ENCODE measurements at regions not wholly inside any gene's neighbourhood (a gene's known extent, or its start where the extent isn't known, plus 50 kb on each side); places are given as distances from the start of the nearest gene placed in this dataset.
A peak's percentile ranks its signal among the peaks of the same experiment; 100 is the strongest.

DNA sequence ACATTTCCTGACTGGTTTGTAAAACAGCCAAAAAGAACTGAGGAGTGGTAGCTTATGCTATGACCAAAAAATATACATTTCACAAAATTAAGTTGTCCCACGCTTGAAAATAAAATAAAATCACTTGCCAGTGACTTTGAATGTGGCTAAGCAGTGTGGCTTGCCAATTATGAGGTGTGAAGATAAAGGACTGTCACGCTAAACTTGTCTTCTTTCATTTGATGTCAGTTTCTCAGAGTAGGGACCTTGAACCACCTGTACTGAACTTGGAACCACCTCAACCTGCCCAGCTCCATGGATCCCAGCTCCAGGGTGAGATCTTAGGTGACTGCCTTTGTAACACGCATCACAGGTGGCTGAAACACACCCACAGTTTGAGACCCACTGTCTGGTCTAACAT is 113.7 kb upstream of the TBL1X start:
- no peaks in the 10 kb centered on the region for H3K27me3 Mint-ChIP-seq
- Histone ChIP-seq H3K27ac (ENCODE audit: low read length) (peak overlapping the region; percentile 59), H3K27me3 (replicated peaks in 1 of 2; ENCODE audit: control insufficient read depth in 2 of 2, extremely low read depth in 1 of 2, insufficient read depth in 2 of 2, low read length in 1 of 2) (no peaks in the 10 kb centered on the region), H3K9me3 (no peaks in the 10 kb centered on the region), H3K4me1 (ENCODE audit: control insufficient read depth in 1 of 2, extremely low read depth in 1 of 2, insufficient read depth in 2 of 2, low read length in 2 of 2) (peaks cover 4 to 34% of the 10 kb centered on the region in 2 experiments), H3K4me3 (ENCODE audit: control insufficient read depth in 1 of 2, extremely low read depth in 1 of 2, low read length in 1 of 2) (no peak overlapping the region), H3K36me3 (ENCODE audit: control insufficient read depth in 2 of 2, extremely low read depth in 1 of 2, insufficient read depth in 1 of 2, low read length in 1 of 2) (no peaks in the 10 kb centered on the region)
- peaks cover 0 to 6% (median 3%) of the 10 kb centered on the region in 3 donors for H3K9me3 Mint-ChIP-seq
- ChIA-PET CTCF (interaction anchor here (0.6 to 0.8 kb wide), 3 partner anchors 38 to 370 kb away, joined by 3 to 4 read pairs (median 3); no protein-coding TSS in a partner anchor), POLR2A (no interaction called here)
- no CpG with 5 or more reads among the region's 3 CpGs for WGBS (ENCODE audit: insufficient coverage)
- no peak overlapping the region for H3K27ac Mint-ChIP-seq
- peaks cover 34 to 40% (median 36%) of the 10 kb centered on the region in 3 donors for H3K4me1 Mint-ChIP-seq
- peak in 1 of 35 experiments; percentile 40 for DNase-seq
- no peaks in the 10 kb centered on the region for H3K36me3 Mint-ChIP-seq
- peak overlapping the region in 1 of 3 donors; percentile 72 for H3K4me3 Mint-ChIP-seq
- no peak for ATAC-seq (replicated peaks in 1 of 4)

DNA sequence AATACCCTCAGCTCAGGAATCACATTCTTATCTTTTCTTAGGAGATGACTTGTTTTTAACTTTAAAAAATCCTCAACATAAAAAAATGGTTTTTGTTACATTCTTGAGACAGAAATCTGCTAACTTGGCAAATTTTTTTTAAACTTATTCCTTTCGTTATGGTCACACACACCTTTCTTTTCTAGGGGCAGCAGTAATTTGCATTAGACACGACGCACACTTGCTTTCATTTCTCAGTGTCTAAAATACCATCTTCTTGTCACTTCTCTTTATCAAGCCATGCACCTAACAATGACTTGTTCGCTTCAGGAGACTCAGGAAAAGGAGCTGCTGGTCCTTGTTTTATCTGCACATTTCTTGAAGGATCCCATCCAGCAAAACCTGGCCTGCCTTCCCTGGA is 112.6 kb upstream of the TBL1X start:
- peaks cover 4 to 40% of the 10 kb centered on the region in 2 experiments for H3K4me1 ChIP-seq (ENCODE audit: control insufficient read depth in 1 of 2, extremely low read depth in 1 of 2, insufficient read depth in 2 of 2, low read length in 2 of 2)
- peak overlapping the region; percentile 41 to 72 (median 67) for H3K4me3 Mint-ChIP-seq
- peak overlapping the region; percentile 68 to 92 for H3K27ac Mint-ChIP-seq
- 0% methylated on average over 1 of the region's 4 CpGs for WGBS (ENCODE audit: insufficient coverage)
- peak overlapping the region in 1 of 2 donors; percentile 4 for H3K4me3 ChIP-seq (ENCODE audit: control insufficient read depth in 1 of 2, extremely low read depth in 1 of 2, low read length in 1 of 2)
- H3K4me1 Mint-ChIP-seq: peaks cover 40 to 45% (median 42%) of the 10 kb centered on the region in 3 donors
- H3K36me3 ChIP-seq (ENCODE audit: control insufficient read depth in 2 of 2, extremely low read depth in 1 of 2, insufficient read depth in 1 of 2, low read length in 1 of 2): no peaks in the 10 kb centered on the region
- H3K27me3 ChIP-seq (replicated peaks in 1 of 2; ENCODE audit: control insufficient read depth in 2 of 2, extremely low read depth in 1 of 2, insufficient read depth in 2 of 2, low read length in 1 of 2): no peaks in the 10 kb centered on the region
- H3K27ac ChIP-seq (ENCODE audit: low read length): peak overlapping the region; percentile 59
- no peaks in the 10 kb centered on the region for H3K27me3 Mint-ChIP-seq
- no peaks in the 10 kb centered on the region for H3K9me3 ChIP-seq
- CTCF ChIA-PET: no interaction called here
- POLR2A ChIA-PET: no interaction called here
- peaks cover 0 to 8% (median 3%) of the 10 kb centered on the region in 3 donors for H3K9me3 Mint-ChIP-seq
- no peaks in the 10 kb centered on the region for H3K36me3 Mint-ChIP-seq
- DNase-seq: peak in 1 of 35 experiments; percentile 26
- ATAC-seq (replicated peaks in 1 of 4): peak in 2 of 4 experiments; percentile 16 to 30

DNA sequence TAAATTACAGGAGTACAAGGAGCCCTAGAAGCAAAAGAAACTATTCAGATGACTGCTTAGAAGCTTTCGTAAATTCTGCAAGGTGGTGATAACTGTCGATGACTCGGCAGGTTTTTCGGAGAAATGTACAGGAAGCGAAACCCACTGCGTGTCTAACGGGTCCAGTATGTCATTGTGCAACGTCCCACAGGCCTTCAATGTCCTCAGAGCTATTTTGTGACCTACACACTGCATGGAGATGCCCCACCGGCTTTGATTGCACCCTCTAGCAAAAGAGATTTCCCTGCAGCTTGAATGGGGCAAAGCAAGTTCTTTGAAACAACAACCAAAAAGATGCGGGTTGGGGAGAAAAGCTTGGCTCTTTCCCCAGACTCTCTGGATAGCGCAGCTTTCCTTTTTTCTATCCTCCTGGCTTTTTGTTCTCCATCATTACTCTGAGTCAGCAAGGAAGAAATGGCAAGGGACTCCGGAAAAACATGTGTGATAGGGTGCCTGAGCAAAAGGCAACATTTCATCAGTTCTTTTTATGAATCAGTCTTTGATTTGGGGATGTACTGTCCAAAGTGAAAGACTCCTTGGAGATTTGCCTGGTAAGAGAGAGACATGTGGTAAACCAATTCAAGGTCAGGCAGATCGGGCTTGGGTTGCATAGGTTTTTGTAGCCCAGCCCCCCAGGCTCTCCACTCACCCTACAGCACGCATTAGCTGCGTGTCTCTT is 112.0 kb upstream of the TBL1X start:
- CTCF ChIA-PET: no interaction called here
- ATAC-seq (replicated peaks in 1 of 4) (peak in 3 of 4 experiments; percentile 17 to 38 (median 30)), DNase-seq (peak in 18 of 35 experiments; percentile 9 to 56 (median 24))

DNA sequence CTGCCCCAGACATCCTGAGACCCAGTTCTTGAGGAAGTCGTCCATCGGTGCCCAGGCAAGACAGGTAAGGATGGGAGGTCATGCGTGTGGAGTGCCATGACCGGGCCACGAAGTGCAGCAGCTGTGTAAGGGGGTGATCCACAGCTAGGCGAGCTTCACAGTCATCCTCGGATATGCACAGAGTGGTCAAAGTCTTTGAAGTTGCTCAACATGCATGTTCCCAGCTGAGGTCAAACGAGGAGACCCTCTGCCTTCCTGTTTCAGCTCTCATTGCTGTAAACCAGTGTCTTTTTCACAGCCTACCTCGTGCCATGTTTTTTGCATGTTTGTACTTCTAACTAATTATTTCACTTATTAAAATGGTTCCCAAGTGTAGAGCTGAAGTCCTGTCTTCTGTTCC is 109.9 kb upstream of the TBL1X start:
- H3K9me3 ChIP-seq: no peaks in the 10 kb centered on the region
- no peak overlapping the region for H3K27ac ChIP-seq (ENCODE audit: low read length)
- Mint-ChIP-seq H3K27ac (peak overlapping the region in 1 of 2 donors; percentile 31), H3K4me1 (peaks cover 40 to 45% (median 42%) of the 10 kb centered on the region in 3 donors), H3K9me3 (peaks cover 0 to 8% (median 3%) of the 10 kb centered on the region in 3 donors), H3K36me3 (no peaks in the 10 kb centered on the region), H3K27me3 (no peaks in the 10 kb centered on the region), H3K4me3 (no peak overlapping the region)
- peaks cover 4 to 40% of the 10 kb centered on the region in 2 experiments for H3K4me1 ChIP-seq (ENCODE audit: control insufficient read depth in 1 of 2, extremely low read depth in 1 of 2, insufficient read depth in 2 of 2, low read length in 2 of 2)
- no peaks in the 10 kb centered on the region for H3K27me3 ChIP-seq (replicated peaks in 1 of 2; ENCODE audit: control insufficient read depth in 2 of 2, extremely low read depth in 1 of 2, insufficient read depth in 2 of 2, low read length in 1 of 2)
- ChIA-PET POLR2A (no interaction called here), CTCF (interaction anchor here in 1 of 2 donors (0.6 kb wide), 1 partner anchor 9 kb away, joined by 3 read pairs; no protein-coding TSS in a partner anchor)
- DNase-seq: no peak
- H3K4me3 ChIP-seq (ENCODE audit: control insufficient read depth in 1 of 2, extremely low read depth in 1 of 2, low read length in 1 of 2): no peak overlapping the region
- no peak for ATAC-seq (replicated peaks in 1 of 4)
- H3K36me3 ChIP-seq (ENCODE audit: control insufficient read depth in 2 of 2, extremely low read depth in 1 of 2, insufficient read depth in 1 of 2, low read length in 1 of 2): no peaks in the 10 kb centered on the region
- 89% methylated on average over 3 of the region's 9 CpGs for WGBS (ENCODE audit: insufficient coverage)

More for the DNA sequence above, 112.0 kb upstream of the TBL1X start:
- H3K27me3 ChIP-seq (replicated peaks in 1 of 2; ENCODE audit: control insufficient read depth in 2 of 2, extremely low read depth in 1 of 2, insufficient read depth in 2 of 2, low read length in 1 of 2): no peaks in the 10 kb centered on the region
- Mint-ChIP-seq H3K9me3 (peaks cover 0 to 8% (median 3%) of the 10 kb centered on the region in 3 donors), H3K4me3 (peak overlapping the region; percentile 41 to 72 (median 67)), H3K27ac (peak overlapping the region; percentile 68 to 92), H3K27me3 (no peaks in the 10 kb centered on the region), H3K36me3 (no peaks in the 10 kb centered on the region), H3K4me1 (peaks cover 40 to 45% (median 42%) of the 10 kb centered on the region in 3 donors)
- POLR2A ChIA-PET: no interaction called here
- H3K9me3 ChIP-seq: no peaks in the 10 kb centered on the region
- peaks cover 4 to 40% of the 10 kb centered on the region in 2 experiments for H3K4me1 ChIP-seq (ENCODE audit: control insufficient read depth in 1 of 2, extremely low read depth in 1 of 2, insufficient read depth in 2 of 2, low read length in 2 of 2)
- peak overlapping the region; percentile 59 for H3K27ac ChIP-seq (ENCODE audit: low read length)
- H3K4me3 ChIP-seq (ENCODE audit: control insufficient read depth in 1 of 2, extremely low read depth in 1 of 2, low read length in 1 of 2): peak overlapping the region in 1 of 2 donors; percentile 4
- 25% methylated on average over 8 of the region's 15 CpGs for WGBS (ENCODE audit: insufficient coverage)
- H3K36me3 ChIP-seq (ENCODE audit: control insufficient read depth in 2 of 2, extremely low read depth in 1 of 2, insufficient read depth in 1 of 2, low read length in 1 of 2): no peaks in the 10 kb centered on the region

DNA sequence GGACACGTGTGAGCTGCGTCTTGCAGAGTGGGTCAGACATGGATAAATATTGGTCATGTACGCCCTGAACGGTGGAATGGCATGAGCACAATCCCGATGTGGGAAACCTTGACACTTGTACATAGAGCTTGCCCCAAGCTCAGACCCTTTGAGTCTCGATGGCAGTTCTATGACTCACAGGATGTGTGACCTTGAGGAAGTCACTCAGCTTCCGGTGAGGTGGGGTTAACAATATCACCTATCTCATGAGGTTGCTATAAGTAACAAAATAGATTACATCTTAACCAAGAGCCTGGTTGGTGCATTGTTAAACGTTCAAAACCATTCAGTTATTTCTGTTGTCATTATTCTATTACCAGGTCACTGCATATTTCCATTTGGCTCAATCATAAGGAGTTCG is 109.1 kb upstream of the TBL1X start:
- Histone ChIP-seq H3K27me3 (replicated peaks in 1 of 2; ENCODE audit: control insufficient read depth in 2 of 2, extremely low read depth in 1 of 2, insufficient read depth in 2 of 2, low read length in 1 of 2) (no peaks in the 10 kb centered on the region), H3K36me3 (ENCODE audit: control insufficient read depth in 2 of 2, extremely low read depth in 1 of 2, insufficient read depth in 1 of 2, low read length in 1 of 2) (no peaks in the 10 kb centered on the region), H3K27ac (ENCODE audit: low read length) (peak overlapping the region; percentile 60), H3K9me3 (no peaks in the 10 kb centered on the region), H3K4me1 (ENCODE audit: control insufficient read depth in 1 of 2, extremely low read depth in 1 of 2, insufficient read depth in 2 of 2, low read length in 2 of 2) (peaks cover 4 to 36% of the 10 kb centered on the region in 2 experiments), H3K4me3 (ENCODE audit: control insufficient read depth in 1 of 2, extremely low read depth in 1 of 2, low read length in 1 of 2) (no peak overlapping the region)
- no CpG with 5 or more reads among the region's 9 CpGs for WGBS (ENCODE audit: insufficient coverage)
- ChIA-PET CTCF (interaction anchor here in 1 of 2 donors (0.6 kb wide), 1 partner anchor 353 kb away, joined by 3 read pairs; no protein-coding TSS in a partner anchor), POLR2A (no interaction called here)
- peak in 2 of 4 experiments; percentile 41 to 48 for ATAC-seq (replicated peaks in 1 of 4)
- Mint-ChIP-seq H3K36me3 (no peaks in the 10 kb centered on the region), H3K27ac (peak overlapping the region; percentile 3 to 79), H3K4me3 (peak overlapping the region in 1 of 3 donors; percentile 7), H3K4me1 (peaks cover 40 to 44% (median 42%) of the 10 kb centered on the region in 3 donors), H3K27me3 (no peaks in the 10 kb centered on the region), H3K9me3 (peaks cover 0 to 8% (median 3%) of the 10 kb centered on the region in 3 donors)
- DNase-seq: peak in 10 of 35 experiments; percentile 6 to 59 (median 28)

DNA sequence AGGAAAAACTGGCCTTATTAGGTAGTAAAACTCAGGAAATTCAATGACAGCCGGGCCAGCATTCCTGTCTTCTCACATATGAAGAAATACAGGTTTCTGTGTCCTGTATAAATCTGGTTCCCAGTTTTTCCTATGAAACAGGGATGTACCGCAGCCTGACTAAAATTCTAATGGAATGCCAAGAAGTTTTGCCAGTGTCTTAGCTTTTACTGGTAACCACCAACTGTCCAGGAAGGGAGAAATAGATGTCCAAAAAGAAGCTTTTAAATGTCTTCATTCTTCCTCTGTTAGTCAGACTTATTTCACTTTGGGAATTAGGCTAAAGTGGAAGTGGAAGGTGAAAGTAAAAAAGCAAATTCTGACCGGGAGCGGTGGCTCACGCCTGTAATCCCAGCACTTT is 108.0 kb upstream of the TBL1X start:
- Histone ChIP-seq H3K36me3 (ENCODE audit: control insufficient read depth in 2 of 2, extremely low read depth in 1 of 2, insufficient read depth in 1 of 2, low read length in 1 of 2) (no peaks in the 10 kb centered on the region), H3K4me3 (ENCODE audit: control insufficient read depth in 1 of 2, extremely low read depth in 1 of 2, low read length in 1 of 2) (no peak overlapping the region), H3K27me3 (replicated peaks in 1 of 2; ENCODE audit: control insufficient read depth in 2 of 2, extremely low read depth in 1 of 2, insufficient read depth in 2 of 2, low read length in 1 of 2) (no peaks in the 10 kb centered on the region), H3K27ac (ENCODE audit: low read length) (no peak overlapping the region), H3K9me3 (no peaks in the 10 kb centered on the region), H3K4me1 (ENCODE audit: control insufficient read depth in 1 of 2, extremely low read depth in 1 of 2, insufficient read depth in 2 of 2, low read length in 2 of 2) (peaks cover 4 to 28% of the 10 kb centered on the region in 2 experiments)
- no peak for DNase-seq
- POLR2A ChIA-PET: no interaction called here
- no CpG with 5 or more reads among the region's 5 CpGs for WGBS (ENCODE audit: insufficient coverage)
- H3K27ac Mint-ChIP-seq: peak overlapping the region in 1 of 2 donors; percentile 79
- H3K4me1 Mint-ChIP-seq: peaks cover 31 to 35% (median 32%) of the 10 kb centered on the region in 3 donors
- no peak for ATAC-seq (replicated peaks in 1 of 4)
- CTCF ChIA-PET: interaction anchor here in 1 of 2 donors (1.0 kb wide), 1 partner anchor 103 kb away, joined by 4 read pairs; no protein-coding TSS in a partner anchor
- no peaks in the 10 kb centered on the region for H3K27me3 Mint-ChIP-seq
- no peak overlapping the region for H3K4me3 Mint-ChIP-seq
- peaks cover 0 to 8% (median 3%) of the 10 kb centered on the region in 3 donors for H3K9me3 Mint-ChIP-seq
- no peaks in the 10 kb centered on the region for H3K36me3 Mint-ChIP-seq
